Inflammatory macrophage treated with lipopolysaccharide for 4 hours (primary cell): ENCODE measurements at regions not wholly inside any gene's neighbourhood (a gene's known extent, or its start where the extent isn't known, plus 50 kb on each side); places are given as distances from the start of the nearest gene placed in this dataset.

ENCODE experiments used
- DNase-seq: peaks from one replicate; pipeline ENCODE4 v3.0.0-alpha.2; 2020

GRCh38 chr6:53744321-53744720, 50.5 kb upstream of the LRRC1 start:
- no peak for DNase-seq

GRCh38 chr6:53741034-53741823, 53.6 kb upstream of the LRRC1 start:
- peak; percentile 93 for DNase-seq

GRCh38 chr6:53737746-53738145, 57.1 kb upstream of the LRRC1 start:
- no peak for DNase-seq

GRCh38 chr6:53735896-53736295, 58.9 kb upstream of the LRRC1 start:
- DNase-seq = no peak

GRCh38 chr6:53734473-53735299, 60.1 kb upstream of the LRRC1 start:
- DNase-seq = peak; percentile 14

GRCh38 chr6:53731866-53732636, 62.8 kb upstream of the LRRC1 start:
- DNase-seq = peak; percentile 29

GRCh38 chr6:53730767-53731166, 64.0 kb upstream of the LRRC1 start:
- no peak for DNase-seq

- peak; percentile 45 for DNase-seq
Measured at GRCh38 chr6:53728570-53729194, 63.1 kb upstream of the KLHL31 start.

GRCh38 chr6:53727748-53728147, 62.2 kb upstream of the KLHL31 start:
- DNase-seq = no peak

GRCh38 chr6:53725791-53726575, 60.4 kb upstream of the KLHL31 start:
- peak; percentile 66 for DNase-seq

GRCh38 chr6:53724501-53724900, 58.9 kb upstream of the KLHL31 start:
- no peak for DNase-seq

- no peak for DNase-seq
Measured at GRCh38 chr6:53723331-53723730, 57.8 kb upstream of the KLHL31 start.

- DNase-seq = no peak
Measured at GRCh38 chr6:53721766-53722165, 56.2 kb upstream of the KLHL31 start.

- peak; percentile 62 for DNase-seq
Measured at GRCh38 chr6:53718597-53719460, 53.3 kb upstream of the KLHL31 start.

GRCh38 chr6:53717566-53717965, 52.0 kb upstream of the KLHL31 start:
- no peak for DNase-seq

- no peak for DNase-seq
Measured at GRCh38 chr6:53715434-53715833, 49.9 kb upstream of the KLHL31 start.
